ENCODE measurements at regions not wholly inside any gene's neighbourhood (a gene's known extent, or its start where the extent isn't known, plus 50 kb on each side); places are given as distances from the start of the nearest gene placed in this dataset.

DNA sequence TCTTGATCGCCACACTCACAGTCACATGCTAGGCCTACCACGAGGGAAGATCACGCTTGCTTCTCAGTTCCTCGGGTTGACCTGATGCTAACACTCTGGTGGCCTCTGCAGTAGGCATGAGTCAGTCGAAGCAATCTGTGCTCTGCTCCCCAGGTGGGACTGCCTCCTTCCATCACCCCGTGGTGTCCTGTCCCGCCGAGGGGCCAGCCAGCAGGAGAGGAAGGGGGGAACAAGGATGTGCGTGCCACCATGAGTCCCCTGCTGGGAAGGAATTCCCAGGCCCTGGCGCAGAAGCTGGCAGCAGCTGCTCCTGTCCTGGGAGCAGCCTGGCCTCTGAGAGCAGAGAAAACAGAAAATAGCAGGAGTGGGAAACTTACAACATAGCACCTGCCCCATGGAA is 695.0 kb upstream of the NRP1 start:
- TF ChIP-seq, protein P1, sequence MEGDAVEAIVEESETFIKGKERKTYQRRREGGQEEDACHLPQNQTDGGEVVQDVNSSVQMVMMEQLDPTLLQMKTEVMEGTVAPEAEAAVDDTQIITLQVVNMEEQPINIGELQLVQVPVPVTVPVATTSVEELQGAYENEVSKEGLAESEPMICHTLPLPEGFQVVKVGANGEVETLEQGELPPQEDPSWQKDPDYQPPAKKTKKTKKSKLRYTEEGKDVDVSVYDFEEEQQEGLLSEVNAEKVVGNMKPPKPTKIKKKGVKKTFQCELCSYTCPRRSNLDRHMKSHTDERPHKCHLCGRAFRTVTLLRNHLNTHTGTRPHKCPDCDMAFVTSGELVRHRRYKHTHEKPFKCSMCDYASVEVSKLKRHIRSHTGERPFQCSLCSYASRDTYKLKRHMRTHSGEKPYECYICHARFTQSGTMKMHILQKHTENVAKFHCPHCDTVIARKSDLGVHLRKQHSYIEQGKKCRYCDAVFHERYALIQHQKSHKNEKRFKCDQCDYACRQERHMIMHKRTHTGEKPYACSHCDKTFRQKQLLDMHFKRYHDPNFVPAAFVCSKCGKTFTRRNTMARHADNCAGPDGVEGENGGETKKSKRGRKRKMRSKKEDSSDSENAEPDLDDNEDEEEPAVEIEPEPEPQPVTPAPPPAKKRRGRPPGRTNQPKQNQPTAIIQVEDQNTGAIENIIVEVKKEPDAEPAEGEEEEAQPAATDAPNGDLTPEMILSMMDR (IDR thresholded peaks at IDR 0.05): no peak
- TF ChIP-seq POLR2A (IDR thresholded peaks at IDR 0.05): no peak
- intact Hi-C loops (cut with DNase I; ENCODE audit: low total_unique reads): no loop called here
- 91 to 92% methylated on average over 6 to 10 of the region's 10 CpGs for WGBS, 2 donors
- no peak for DNase-seq (ENCODE audit: low spot score in 2 of 2)
- no peak overlapping the region for H3K4me3 ChIP-seq (ENCODE audit: low read depth, poor library complexity, severe bottlenecking)

- intact Hi-C loops (cut with DNase I; ENCODE audit: low total_unique reads): no loop called here
- no peak for DNase-seq (ENCODE audit: low spot score in 2 of 2)
- 80 to 98% methylated on average over 3 of the region's 3 CpGs for WGBS, 2 donors
- TF ChIP-seq, protein P1 (IDR thresholded peaks at IDR 0.05): no peak
- no peak for TF ChIP-seq POLR2A (IDR thresholded peaks at IDR 0.05)
- no peak overlapping the region for H3K4me3 ChIP-seq (ENCODE audit: low read depth, poor library complexity, severe bottlenecking)
Observed at GRCh38 chr10:34028936-34029335, 694.5 kb upstream of the NRP1 start.

GRCh38 chr10:34024693-34025425 is 690.4 kb upstream of the NRP1 start:
- TF ChIP-seq, protein P1 (IDR thresholded peaks at IDR 0.05): no peak
- no peak for TF ChIP-seq POLR2A (IDR thresholded peaks at IDR 0.05)
- peak; percentile 25 to 88 for DNase-seq (ENCODE audit: low spot score in 2 of 2)
- no peak overlapping the region for H3K4me3 ChIP-seq (ENCODE audit: low read depth, poor library complexity, severe bottlenecking)
- intact Hi-C loops (cut with DNase I; ENCODE audit: low total_unique reads): no loop called here
- WGBS, 2 donors: 60 to 61% methylated on average over 9 of the region's 9 CpGs

DNA sequence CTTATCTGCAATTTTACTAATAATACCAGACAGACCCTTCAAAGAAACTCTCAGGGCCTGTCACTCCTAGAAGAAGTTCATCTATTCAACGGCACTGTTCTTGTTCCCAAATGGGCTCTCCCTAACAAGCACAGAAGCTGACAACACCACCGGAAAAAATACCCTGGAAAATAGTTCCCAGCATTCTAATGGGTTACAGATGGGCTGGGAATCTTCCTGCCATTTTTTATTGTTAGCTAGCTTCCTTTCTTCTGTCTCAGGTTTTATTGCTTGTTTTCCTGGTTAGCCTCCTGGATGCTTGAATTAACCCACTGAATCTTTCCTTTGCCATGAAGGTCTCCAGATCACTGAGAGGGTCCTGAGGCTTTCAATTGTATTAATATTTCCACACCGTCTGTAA is 689.8 kb upstream of the NRP1 start:
- intact Hi-C loops (cut with DNase I; ENCODE audit: low total_unique reads): no loop called here
- no peak overlapping the region for H3K4me3 ChIP-seq (ENCODE audit: low read depth, poor library complexity, severe bottlenecking)
- TF ChIP-seq, protein P1 (IDR thresholded peaks at IDR 0.05): no peak
- no peak for TF ChIP-seq POLR2A (IDR thresholded peaks at IDR 0.05)
- DNase-seq (ENCODE audit: low spot score in 2 of 2): no peak
- WGBS, 2 donors: 64 to 65% methylated on average over 3 of the region's 3 CpGs

GRCh38 chr10:34022195-34022594 is 687.7 kb upstream of the NRP1 start:
- no peak for DNase-seq (ENCODE audit: low spot score in 2 of 2)
- 65 to 67% methylated on average over 6 of the region's 6 CpGs for WGBS, 2 donors
- TF ChIP-seq, protein P1 (IDR thresholded peaks at IDR 0.05): no peak
- TF ChIP-seq POLR2A (IDR thresholded peaks at IDR 0.05): no peak
- intact Hi-C loops (cut with DNase I; ENCODE audit: low total_unique reads): no loop called here
- no peak overlapping the region for H3K4me3 ChIP-seq (ENCODE audit: low read depth, poor library complexity, severe bottlenecking)

DNA sequence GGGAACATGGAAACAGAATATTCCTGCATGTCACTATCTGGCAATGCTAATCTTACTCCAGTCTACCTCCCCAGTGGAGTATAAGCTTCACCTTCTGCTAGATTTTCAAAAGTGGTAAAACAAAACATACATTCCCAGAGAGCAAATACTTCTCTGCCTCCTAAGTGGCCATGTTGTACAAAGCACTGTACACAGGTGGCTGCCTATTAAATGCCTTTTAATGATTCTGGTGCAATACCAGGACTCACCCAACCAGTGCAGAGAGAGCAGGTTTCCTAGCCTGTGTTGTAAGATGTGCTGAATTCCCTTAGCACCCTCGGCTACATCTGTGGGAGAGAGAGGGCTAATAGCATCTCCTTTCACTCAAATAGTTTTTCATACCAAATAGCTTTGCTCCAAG is 684.3 kb upstream of the NRP1 start:
- intact Hi-C loops (cut with DNase I; ENCODE audit: low total_unique reads): no loop called here
- TF ChIP-seq, protein P1 (IDR thresholded peaks at IDR 0.05): no peak
- no peak for TF ChIP-seq POLR2A (IDR thresholded peaks at IDR 0.05)
- H3K4me3 ChIP-seq (ENCODE audit: low read depth, poor library complexity, severe bottlenecking): no peak overlapping the region
- no peak for DNase-seq (ENCODE audit: low spot score in 2 of 2)
- 68 to 88% methylated on average over 1 of the region's 1 CpG for WGBS, 2 donors
